HepG2 (cell line): ENCODE measurements at regions not wholly inside any gene's neighbourhood (a gene's known extent, or its start where the extent isn't known, plus 50 kb on each side); places are given as distances from the start of the nearest gene placed in this dataset.

ENCODE experiments used
- CBX5 ChIP-seq: sonication (generic); formaldehyde crosslinking; IDR thresholded peaks from 2 replicates; pipeline ENCODE4 v1.4.0; 2020; ENCODE audit warnings: missing genetic modification reagents, borderline replicate concordance
- FOSL2 ChIP-seq: sonication (generic); formaldehyde crosslinking; IDR thresholded peaks from 2 replicates; pipeline ENCODE4 v1.4.0; 2020; ENCODE audit warnings: missing genetic modification reagents
- KDM5A ChIP-seq: fragments of 200-600 bp; sonication (generic); IDR thresholded peaks from 2 replicates; pipeline ENCODE4 v1.7.0; 2018; ENCODE audit warnings: antibody characterized with exemption, mild to moderate bottlenecking, low read length, borderline replicate concordance
- YEATS2 ChIP-seq: sonication (generic); formaldehyde crosslinking; IDR thresholded peaks from 2 replicates; pipeline ENCODE4 v1.4.0; 2020; ENCODE audit warnings: missing genetic modification reagents, borderline replicate concordance
- ZKSCAN1 ChIP-seq: fragments of 150-350 bp; IDR thresholded peaks from 2 replicates; pipeline ENCODE4 v1.6.1; 2014; ENCODE audit warnings: low read length
- ZNF407 ChIP-seq: sonication (generic); formaldehyde crosslinking; IDR thresholded peaks from one replicate; pipeline ENCODE4 v1.5.1; 2020; ENCODE audit warnings: mild to moderate bottlenecking, missing genetic modification reagents; ENCODE audit errors: not compliant biosample characterization

GRCh38 chr1:208691012-208691411 is 446.8 kb upstream of the PLXNA2 start:
- TF ChIP-seq YEATS2 (CRISPR knock-in tag) (no peak), CBX5 (no peak), FOSL2 (CRISPR knock-in tag) (no peak), ZKSCAN1 (no peak), KDM5A (no peak), ZNF407 (CRISPR knock-in tag) (no peak)
